ENCODE measurements at regions not wholly inside any gene's neighbourhood (a gene's known extent, or its start where the extent isn't known, plus 50 kb on each side); places are given as distances from the start of the nearest gene placed in this dataset.

GRCh38 chr2:42108852-42109251 is 60.3 kb upstream of the EML4 start:
- DNase-seq (ENCODE audit: low spot score) = no peak

GRCh38 chr2:42109959-42110640 is 59.1 kb upstream of the EML4 start:
- no peak for DNase-seq (ENCODE audit: low spot score)

DNA sequence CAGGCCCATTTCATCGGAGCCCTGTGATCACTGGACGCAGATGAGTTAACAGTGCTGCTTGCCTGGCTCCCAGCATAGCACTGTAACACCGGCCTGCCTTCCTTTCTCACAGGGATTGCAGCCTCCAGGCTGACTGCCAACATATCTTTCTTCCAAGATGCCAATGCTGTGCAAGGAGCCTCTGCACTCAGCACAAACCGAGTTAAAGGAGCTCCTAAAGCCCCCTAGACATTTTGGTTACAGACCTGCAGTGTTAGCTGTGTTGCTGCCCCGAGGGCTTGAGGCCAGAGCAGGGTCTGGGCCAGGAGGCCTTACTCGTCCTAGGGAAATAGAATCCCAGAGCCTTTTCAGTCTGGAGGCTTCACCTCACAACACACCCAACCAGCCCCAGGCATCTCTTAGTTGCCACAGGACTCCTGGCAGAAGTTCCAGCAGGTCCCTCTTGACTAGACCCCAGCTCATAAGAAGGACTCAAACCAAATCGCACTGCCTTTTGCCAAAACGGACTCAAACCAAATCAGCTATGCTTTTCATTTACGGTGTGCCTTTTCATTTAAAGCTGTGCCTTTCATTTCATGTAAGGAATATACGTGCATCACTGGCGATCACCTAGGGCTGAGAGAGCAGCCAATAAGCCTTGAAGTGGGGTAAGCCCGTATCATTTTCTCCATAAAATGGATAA is 58.4 kb upstream of the EML4 start:
- no peak for DNase-seq (ENCODE audit: low spot score)

GRCh38 chr2:42112418-42112817 is 56.7 kb upstream of the EML4 start:
- no peak for DNase-seq (ENCODE audit: low spot score)

GRCh38 chr2:42113452-42113851 is 55.7 kb upstream of the EML4 start:
- DNase-seq (ENCODE audit: low spot score) = no peak

DNA sequence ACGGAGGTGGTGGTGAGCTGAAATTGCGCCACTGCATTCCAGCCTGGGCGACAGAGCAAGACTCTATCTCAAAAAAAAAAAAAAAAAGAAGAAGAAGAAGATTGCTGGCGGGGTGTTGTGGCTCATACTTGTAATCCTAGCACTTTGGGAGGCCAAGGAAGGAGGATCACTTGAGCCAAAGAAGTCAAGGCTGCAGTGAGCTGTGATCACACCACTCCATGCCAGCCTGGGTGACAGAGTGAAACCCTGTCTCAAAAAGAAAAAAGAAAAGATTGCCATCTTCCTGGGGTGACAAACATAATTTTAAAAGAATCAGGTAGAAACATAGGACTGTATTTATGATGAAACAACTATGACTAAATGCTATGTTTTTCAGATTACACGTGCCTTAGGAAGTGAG is 55.1 kb upstream of the EML4 start:
- no peak for DNase-seq (ENCODE audit: low spot score)

DNA sequence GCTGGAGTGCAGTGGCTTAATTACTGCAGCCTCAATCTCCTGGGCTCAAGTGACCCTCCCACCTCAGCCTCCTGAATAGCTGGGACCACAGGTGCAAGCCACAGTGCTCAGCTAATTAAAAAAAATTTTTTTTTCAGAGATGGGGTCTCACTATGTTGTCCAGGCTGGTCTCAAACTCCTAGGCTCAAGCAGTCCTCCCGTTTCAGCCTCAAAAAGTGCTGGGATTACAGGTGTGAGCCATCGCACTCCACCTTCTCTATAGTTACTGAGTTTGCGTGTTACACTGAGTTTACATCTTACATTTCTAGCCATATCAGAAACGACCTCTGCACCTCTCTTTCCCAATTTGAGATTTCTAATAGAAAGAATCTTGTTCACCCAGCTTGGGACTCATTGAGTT is 53.6 kb upstream of the EML4 start:
- no peak for DNase-seq (ENCODE audit: low spot score)

- no peak for DNase-seq (ENCODE audit: low spot score)
Observed at GRCh38 chr2:42116195-42117181, 52.7 kb upstream of the EML4 start.

DNA sequence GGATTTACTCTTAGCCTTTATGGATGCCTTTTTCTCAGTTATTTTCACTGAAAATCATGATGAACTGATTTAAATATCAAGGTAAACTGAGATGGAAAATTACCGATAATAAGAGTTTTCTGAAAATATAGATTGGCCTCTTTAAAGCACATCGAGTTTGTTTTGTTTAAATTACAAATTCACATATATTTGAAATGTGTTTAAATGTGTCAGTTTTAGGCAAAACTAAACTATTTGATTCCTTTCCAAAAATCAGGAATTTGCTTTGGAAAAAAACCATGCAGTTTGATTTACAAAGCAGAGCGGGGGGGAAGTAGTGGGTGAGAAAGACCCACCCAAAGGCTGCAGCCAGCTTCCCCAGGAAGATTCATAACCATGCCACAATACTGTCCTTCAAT is 52.0 kb upstream of the EML4 start:
- DNase-seq (ENCODE audit: low spot score) = no peak

GRCh38 chr2:42117923-42118753 is 51.0 kb upstream of the EML4 start:
- DNase-seq (ENCODE audit: low spot score) = peak; percentile 54

DNA sequence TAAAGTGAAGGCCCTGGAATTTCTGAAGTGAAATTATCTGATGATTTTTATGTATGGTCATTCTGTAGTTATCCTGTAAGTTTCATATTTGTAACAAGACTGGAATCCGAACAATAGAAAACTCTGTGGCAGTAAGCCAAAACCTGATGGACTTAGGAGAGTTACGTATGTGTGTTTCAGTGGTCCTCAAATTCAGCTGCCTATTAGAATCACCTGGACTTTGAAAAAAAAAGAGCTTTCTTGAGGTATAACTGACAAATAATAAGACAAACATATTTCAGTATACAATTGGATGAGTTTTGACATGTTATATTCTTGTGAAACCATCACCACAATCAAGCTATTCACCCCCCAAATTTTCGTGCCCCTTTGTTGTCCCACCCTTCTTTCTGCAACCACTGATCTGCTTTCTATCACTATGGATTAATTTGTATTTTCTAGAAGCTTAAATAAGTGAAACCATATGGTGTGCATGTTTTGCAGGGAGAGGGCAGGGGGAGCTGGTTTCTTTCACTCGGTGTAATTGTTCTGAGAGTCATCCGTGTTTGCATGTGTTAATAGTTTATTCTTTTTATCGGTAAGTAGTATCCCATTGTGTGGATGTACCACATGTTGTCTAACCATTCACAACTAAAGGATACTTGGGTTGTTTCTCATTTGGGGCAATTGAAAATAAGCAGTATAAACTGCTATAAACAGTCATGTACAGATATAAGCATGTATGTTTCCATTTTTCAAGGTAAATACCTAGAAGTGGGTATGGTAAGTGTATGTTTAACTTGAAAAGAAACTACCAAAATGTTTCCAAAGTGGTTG is 50.2 kb upstream of the EML4 start:
- no peak for DNase-seq (ENCODE audit: low spot score)
